ENCODE measurements at regions not wholly inside any gene's neighbourhood (a gene's known extent, or its start where the extent isn't known, plus 50 kb on each side); places are given as distances from the start of the nearest gene placed in this dataset.

GRCh38 chr3:127102587-127102986 is 90.3 kb upstream of the PRR23E start:
- no peak for TF ChIP-seq CTCF (IDR thresholded peaks at IDR 0.05; ENCODE audit: low read depth, low read length, missing input control)
- TF ChIP-seq ZBTB33 (IDR thresholded peaks at IDR 0.05) = no peak
- TF ChIP-seq RAD21 (IDR thresholded peaks at IDR 0.05) = no peak
- TF ChIP-seq TAF1 (conservative IDR thresholded peaks at IDR 0.05) = no peak
- TF ChIP-seq MAX (IDR thresholded peaks at IDR 0.05) = no peak
- no peak for TF ChIP-seq JUND (IDR thresholded peaks at IDR 0.05)
- no peak for TF ChIP-seq REST (IDR thresholded peaks at IDR 0.05)
- no peak for TF ChIP-seq NR2F2 (IDR thresholded peaks at IDR 0.05)
- no peak for TF ChIP-seq YY1 (IDR thresholded peaks at IDR 0.05)
